ENCODE measurements at regions not wholly inside any gene's neighbourhood (a gene's known extent, or its start where the extent isn't known, plus 50 kb on each side); places are given as distances from the start of the nearest gene placed in this dataset.

DNA sequence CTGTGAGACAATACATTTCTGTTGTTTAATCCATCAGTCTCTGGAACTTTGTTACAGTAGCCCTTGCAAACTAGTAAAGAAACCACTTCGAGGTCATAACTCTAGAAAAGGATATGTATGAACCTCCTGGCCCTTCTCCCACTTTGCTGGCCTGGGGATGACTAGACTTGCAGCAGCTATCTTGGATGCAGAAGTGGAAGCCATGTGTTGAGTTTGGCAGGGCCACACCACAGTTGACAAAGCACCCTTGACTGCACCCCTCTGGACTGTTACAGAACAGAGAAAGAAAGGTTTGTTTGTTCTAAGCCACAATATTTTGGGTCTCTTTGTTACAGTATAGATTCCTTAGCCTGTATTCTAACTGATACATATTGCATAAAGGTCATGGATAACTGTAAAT lies 183.2 kb upstream of the TAS2R1 start (continued):
- TF ChIP-seq, protein P1, sequence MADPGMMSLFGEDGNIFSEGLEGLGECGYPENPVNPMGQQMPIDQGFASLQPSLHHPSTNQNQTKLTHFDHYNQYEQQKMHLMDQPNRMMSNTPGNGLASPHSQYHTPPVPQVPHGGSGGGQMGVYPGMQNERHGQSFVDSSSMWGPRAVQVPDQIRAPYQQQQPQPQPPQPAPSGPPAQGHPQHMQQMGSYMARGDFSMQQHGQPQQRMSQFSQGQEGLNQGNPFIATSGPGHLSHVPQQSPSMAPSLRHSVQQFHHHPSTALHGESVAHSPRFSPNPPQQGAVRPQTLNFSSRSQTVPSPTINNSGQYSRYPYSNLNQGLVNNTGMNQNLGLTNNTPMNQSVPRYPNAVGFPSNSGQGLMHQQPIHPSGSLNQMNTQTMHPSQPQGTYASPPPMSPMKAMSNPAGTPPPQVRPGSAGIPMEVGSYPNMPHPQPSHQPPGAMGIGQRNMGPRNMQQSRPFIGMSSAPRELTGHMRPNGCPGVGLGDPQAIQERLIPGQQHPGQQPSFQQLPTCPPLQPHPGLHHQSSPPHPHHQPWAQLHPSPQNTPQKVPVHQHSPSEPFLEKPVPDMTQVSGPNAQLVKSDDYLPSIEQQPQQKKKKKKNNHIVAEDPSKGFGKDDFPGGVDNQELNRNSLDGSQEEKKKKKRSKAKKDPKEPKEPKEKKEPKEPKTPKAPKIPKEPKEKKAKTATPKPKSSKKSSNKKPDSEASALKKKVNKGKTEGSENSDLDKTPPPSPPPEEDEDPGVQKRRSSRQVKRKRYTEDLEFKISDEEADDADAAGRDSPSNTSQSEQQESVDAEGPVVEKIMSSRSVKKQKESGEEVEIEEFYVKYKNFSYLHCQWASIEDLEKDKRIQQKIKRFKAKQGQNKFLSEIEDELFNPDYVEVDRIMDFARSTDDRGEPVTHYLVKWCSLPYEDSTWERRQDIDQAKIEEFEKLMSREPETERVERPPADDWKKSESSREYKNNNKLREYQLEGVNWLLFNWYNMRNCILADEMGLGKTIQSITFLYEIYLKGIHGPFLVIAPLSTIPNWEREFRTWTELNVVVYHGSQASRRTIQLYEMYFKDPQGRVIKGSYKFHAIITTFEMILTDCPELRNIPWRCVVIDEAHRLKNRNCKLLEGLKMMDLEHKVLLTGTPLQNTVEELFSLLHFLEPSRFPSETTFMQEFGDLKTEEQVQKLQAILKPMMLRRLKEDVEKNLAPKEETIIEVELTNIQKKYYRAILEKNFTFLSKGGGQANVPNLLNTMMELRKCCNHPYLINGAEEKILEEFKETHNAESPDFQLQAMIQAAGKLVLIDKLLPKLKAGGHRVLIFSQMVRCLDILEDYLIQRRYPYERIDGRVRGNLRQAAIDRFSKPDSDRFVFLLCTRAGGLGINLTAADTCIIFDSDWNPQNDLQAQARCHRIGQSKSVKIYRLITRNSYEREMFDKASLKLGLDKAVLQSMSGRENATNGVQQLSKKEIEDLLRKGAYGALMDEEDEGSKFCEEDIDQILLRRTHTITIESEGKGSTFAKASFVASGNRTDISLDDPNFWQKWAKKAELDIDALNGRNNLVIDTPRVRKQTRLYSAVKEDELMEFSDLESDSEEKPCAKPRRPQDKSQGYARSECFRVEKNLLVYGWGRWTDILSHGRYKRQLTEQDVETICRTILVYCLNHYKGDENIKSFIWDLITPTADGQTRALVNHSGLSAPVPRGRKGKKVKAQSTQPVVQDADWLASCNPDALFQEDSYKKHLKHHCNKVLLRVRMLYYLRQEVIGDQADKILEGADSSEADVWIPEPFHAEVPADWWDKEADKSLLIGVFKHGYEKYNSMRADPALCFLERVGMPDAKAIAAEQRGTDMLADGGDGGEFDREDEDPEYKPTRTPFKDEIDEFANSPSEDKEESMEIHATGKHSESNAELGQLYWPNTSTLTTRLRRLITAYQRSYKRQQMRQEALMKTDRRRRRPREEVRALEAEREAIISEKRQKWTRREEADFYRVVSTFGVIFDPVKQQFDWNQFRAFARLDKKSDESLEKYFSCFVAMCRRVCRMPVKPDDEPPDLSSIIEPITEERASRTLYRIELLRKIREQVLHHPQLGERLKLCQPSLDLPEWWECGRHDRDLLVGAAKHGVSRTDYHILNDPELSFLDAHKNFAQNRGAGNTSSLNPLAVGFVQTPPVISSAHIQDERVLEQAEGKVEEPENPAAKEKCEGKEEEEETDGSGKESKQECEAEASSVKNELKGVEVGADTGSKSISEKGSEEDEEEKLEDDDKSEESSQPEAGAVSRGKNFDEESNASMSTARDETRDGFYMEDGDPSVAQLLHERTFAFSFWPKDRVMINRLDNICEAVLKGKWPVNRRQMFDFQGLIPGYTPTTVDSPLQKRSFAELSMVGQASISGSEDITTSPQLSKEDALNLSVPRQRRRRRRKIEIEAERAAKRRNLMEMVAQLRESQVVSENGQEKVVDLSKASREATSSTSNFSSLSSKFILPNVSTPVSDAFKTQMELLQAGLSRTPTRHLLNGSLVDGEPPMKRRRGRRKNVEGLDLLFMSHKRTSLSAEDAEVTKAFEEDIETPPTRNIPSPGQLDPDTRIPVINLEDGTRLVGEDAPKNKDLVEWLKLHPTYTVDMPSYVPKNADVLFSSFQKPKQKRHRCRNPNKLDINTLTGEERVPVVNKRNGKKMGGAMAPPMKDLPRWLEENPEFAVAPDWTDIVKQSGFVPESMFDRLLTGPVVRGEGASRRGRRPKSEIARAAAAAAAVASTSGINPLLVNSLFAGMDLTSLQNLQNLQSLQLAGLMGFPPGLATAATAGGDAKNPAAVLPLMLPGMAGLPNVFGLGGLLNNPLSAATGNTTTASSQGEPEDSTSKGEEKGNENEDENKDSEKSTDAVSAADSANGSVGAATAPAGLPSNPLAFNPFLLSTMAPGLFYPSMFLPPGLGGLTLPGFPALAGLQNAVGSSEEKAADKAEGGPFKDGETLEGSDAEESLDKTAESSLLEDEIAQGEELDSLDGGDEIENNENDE (IDR thresholded peaks at IDR 0.05; ENCODE audit: insufficient replicate concordance, low read length), result no peak
- TF ChIP-seq SP1 (IDR thresholded peaks at IDR 0.05; ENCODE audit: low read depth, low read length), result no peak
